HEK293 (cell line): ENCODE measurements at regions not wholly inside any gene's neighbourhood (a gene's known extent, or its start where the extent isn't known, plus 50 kb on each side); places are given as distances from the start of the nearest gene placed in this dataset.
A peak's percentile ranks its signal among the peaks of the same experiment; 100 is the strongest.

Source experiments
- CTCF ChIA-PET: fragments of 350-600 bp; formaldehyde crosslinking; extraction: SDS; loops from one replicate; lab custom pipeline; 2021; ENCODE audit warnings: antibody characterized with exemption; lab: Yijun Ruan, JAX
- POLR2A ChIA-PET: fragments of 300-600 bp; formaldehyde crosslinking; extraction: SDS; loops from one replicate; lab custom pipeline; 2020; ENCODE audit warnings: antibody characterized with exemption, inconsistent platforms; lab: Yijun Ruan, JAX
- H3K27ac ChIP-seq: fragments of 200-500 bp; sonication (Bioruptor generic); 2 replicates; pipeline ENCODE4 v1.5.1; 2014; ENCODE audit warnings: low read depth, low read length, control low read depth, inconsistent platforms; ENCODE audit errors: extremely low read depth
- H3K36me3 ChIP-seq, 2 experiments: fragments of 200-500 bp in 1 of 2; sonication (Bioruptor generic) in 1 of 2; 1 replicate in 1 of 2; 2 replicates in 1 of 2; pipeline ENCODE4 v1.5.1; 2014 to 2017; ENCODE audit warnings: inconsistent platforms in 2 of 2, low read length in 2 of 2; ENCODE audit not compliant: control insufficient read depth in 2 of 2, insufficient read depth in 1 of 2
- H3K4me1 ChIP-seq: fragments of 200-500 bp; sonication (Bioruptor generic); 2 replicates; pipeline ENCODE4 v1.5.1; 2014; ENCODE audit warnings: mild to moderate bottlenecking, low read length, inconsistent platforms; ENCODE audit not compliant: control insufficient read depth, insufficient read depth
- H3K4me3 ChIP-seq: 2 replicates; pipeline ENCODE4 v1.5.1; 2011; ENCODE audit warnings: low read depth, mild to moderate bottlenecking, control low read depth, low read length, moderate library complexity
- H3K9me3 ChIP-seq: fragments of 200-500 bp; sonication (Bioruptor generic); 2 replicates; pipeline ENCODE4 v1.5.1; 2014; ENCODE audit warnings: low read depth, low read length, inconsistent platforms; ENCODE audit not compliant: control insufficient read depth, insufficient read depth
- EGR2 ChIP-seq: fragments of 450-650 bp; formaldehyde crosslinking; IDR thresholded peaks from 2 replicates; pipeline ENCODE4 v1.5.1; 2016; ENCODE audit warnings: low read depth, missing biosample characterization, missing genetic modification characterization
- SCRT2 ChIP-seq: fragments of 450-650 bp; formaldehyde crosslinking; IDR thresholded peaks from 2 replicates; pipeline ENCODE4 v1.5.1; 2016; ENCODE audit warnings: missing biosample characterization, missing genetic modification characterization
- ZBTB11 ChIP-seq: fragments of 450-650 bp; formaldehyde crosslinking; conservative IDR thresholded peaks from 2 replicates; pipeline ENCODE4 v1.5.1; 2016; ENCODE audit warnings: low read depth, missing biosample characterization, missing genetic modification characterization
- ZFHX2 ChIP-seq: fragments of 450-650 bp; formaldehyde crosslinking; conservative IDR thresholded peaks from 2 replicates; pipeline ENCODE4 v1.5.1; 2016; ENCODE audit warnings: missing biosample characterization, missing genetic modification characterization
- ZNF121 ChIP-seq: fragments of 450-650 bp; formaldehyde crosslinking; IDR thresholded peaks from 2 replicates; pipeline ENCODE4 v1.5.1; 2016; ENCODE audit warnings: missing biosample characterization, missing genetic modification characterization
- ZNF132 ChIP-seq: fragments of 450-650 bp; formaldehyde crosslinking; IDR thresholded peaks from 2 replicates; pipeline ENCODE4 v1.5.1; 2017; ENCODE audit warnings: missing biosample characterization, missing genetic modification characterization, borderline replicate concordance
- ZNF174 ChIP-seq: fragments of 450-650 bp; formaldehyde crosslinking; IDR thresholded peaks from 2 replicates; pipeline ENCODE4 v1.5.0; 2017; ENCODE audit warnings: missing biosample characterization, mild to moderate bottlenecking, missing genetic modification characterization
- ZNF398 ChIP-seq: fragments of 450-650 bp; formaldehyde crosslinking; IDR thresholded peaks from 2 replicates; pipeline ENCODE4 v1.5.1; 2017; ENCODE audit warnings: missing biosample characterization, missing genetic modification characterization
- ZNF416 ChIP-seq: fragments of 450-650 bp; formaldehyde crosslinking; IDR thresholded peaks from 2 replicates; pipeline ENCODE4 v1.5.1; 2016; ENCODE audit warnings: missing biosample characterization, missing genetic modification characterization
- TF ChIP-seq, protein P1 (sequence below): fragments of 450-650 bp; formaldehyde crosslinking; IDR thresholded peaks from 2 replicates; pipeline ENCODE4 v1.5.1; 2016; ENCODE audit warnings: missing biosample characterization, missing genetic modification characterization
- TF ChIP-seq, protein P2 (sequence below): fragments of 450-650 bp; formaldehyde crosslinking; IDR thresholded peaks from 2 replicates; pipeline ENCODE4 v1.5.1; 2017; ENCODE audit warnings: missing biosample characterization, missing genetic modification characterization
- TF ChIP-seq, protein P3 (sequence below): IDR thresholded peaks from 2 replicates; pipeline ENCODE4 v1.6.1; 2011; ENCODE audit warnings: mild to moderate bottlenecking, low read depth, low read length, borderline replicate concordance

DNA sequence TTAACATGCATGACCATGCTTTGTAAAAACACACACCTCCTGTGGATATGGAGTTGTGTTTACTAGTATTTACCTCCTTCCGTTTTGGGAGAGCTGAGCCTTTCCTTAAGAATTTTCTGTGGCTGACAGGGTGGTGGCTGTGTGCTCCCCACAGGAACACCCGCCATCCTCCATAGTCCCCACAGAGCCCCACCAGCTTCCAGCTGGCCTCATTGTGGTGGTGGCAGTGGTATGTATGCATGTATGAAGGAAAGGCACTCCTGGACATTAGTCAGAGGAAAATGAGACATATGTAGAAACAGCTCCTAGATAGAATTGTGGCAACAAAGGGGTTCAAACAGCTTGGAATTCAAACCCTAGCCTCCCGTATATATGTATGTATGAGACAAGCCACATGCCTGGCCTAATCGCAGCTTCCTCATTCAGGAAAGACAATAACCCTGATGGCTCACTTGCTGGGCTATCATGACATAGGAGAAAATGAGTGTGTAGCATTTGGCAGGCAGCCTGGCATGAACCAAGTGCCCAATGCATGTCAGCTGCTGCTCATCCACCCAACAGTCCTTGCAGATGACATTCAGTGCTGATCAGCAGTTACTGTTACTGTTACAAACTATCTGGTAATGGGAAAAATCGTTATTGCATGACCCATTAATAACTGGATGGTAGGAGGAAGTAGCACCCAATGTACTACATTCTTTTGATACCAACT is 459.7 kb downstream of the EBF1 start:
- Histone ChIP-seq H3K9me3 (no peaks in the 10 kb centered on the region), H3K36me3 (no peaks in the 10 kb centered on the region), H3K27ac (no peak overlapping the region), H3K4me3 (no peak overlapping the region), H3K4me1 (peaks cover 3% of the 10 kb centered on the region; the same call in 1 of the 2 replicates)
- TF ChIP-seq, protein P1, sequence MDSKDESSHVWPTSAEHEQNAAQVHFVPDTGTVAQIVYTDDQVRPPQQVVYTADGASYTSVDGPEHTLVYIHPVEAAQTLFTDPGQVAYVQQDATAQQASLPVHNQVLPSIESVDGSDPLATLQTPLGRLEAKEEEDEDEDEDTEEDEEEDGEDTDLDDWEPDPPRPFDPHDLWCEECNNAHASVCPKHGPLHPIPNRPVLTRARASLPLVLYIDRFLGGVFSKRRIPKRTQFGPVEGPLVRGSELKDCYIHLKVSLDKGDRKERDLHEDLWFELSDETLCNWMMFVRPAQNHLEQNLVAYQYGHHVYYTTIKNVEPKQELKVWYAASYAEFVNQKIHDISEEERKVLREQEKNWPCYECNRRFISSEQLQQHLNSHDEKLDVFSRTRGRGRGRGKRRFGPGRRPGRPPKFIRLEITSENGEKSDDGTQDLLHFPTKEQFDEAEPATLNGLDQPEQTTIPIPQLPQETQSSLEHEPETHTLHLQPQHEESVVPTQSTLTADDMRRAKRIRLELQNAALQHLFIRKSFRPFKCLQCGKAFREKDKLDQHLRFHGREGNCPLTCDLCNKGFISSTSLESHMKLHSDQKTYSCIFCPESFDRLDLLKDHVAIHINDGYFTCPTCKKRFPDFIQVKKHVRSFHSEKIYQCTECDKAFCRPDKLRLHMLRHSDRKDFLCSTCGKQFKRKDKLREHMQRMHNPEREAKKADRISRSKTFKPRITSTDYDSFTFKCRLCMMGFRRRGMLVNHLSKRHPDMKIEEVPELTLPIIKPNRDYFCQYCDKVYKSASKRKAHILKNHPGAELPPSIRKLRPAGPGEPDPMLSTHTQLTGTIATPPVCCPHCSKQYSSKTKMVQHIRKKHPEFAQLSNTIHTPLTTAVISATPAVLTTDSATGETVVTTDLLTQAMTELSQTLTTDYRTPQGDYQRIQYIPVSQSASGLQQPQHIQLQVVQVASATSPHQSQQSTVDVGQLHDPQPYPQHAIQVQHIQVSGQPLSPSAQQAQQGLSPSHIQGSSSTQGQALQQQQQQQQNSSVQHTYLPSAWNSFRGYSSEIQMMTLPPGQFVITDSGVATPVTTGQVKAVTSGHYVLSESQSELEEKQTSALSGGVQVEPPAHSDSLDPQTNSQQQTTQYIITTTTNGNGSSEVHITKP (tag by site-specific recombination), result peak; percentile 39; the same call in 1 of the 2 replicates
- no peak for TF ChIP-seq SCRT2 (tag by site-specific recombination)
- CTCF ChIA-PET, result interaction anchor here (0.6 kb wide), 1 partner anchor 500 kb away, joined by 3 read pairs; no protein-coding TSS in a partner anchor
- POLR2A ChIA-PET, result no interaction called here

GRCh38 chr5:158638396-158638795 is 461.3 kb downstream of the EBF1 start:
- no peak overlapping the region for H3K27ac ChIP-seq
- TF ChIP-seq ZBTB11 (no peak), ZNF174 (no peak), EGR2 (tag by site-specific recombination) (0 out of 2 replicates have a peak, but pooled peaks have one; percentile 8)
- TF ChIP-seq, all 188 proteins: peak for 1
- no peaks in the 10 kb centered on the region for H3K36me3 ChIP-seq
- POLR2A ChIA-PET, result no interaction called here
- CTCF ChIA-PET, result no interaction called here
- H3K9me3 ChIP-seq, result no peaks in the 10 kb centered on the region
- peaks cover 3% of the 10 kb centered on the region; the same call in 1 of the 2 replicates for H3K4me1 ChIP-seq
- no peak overlapping the region for H3K4me3 ChIP-seq

DNA sequence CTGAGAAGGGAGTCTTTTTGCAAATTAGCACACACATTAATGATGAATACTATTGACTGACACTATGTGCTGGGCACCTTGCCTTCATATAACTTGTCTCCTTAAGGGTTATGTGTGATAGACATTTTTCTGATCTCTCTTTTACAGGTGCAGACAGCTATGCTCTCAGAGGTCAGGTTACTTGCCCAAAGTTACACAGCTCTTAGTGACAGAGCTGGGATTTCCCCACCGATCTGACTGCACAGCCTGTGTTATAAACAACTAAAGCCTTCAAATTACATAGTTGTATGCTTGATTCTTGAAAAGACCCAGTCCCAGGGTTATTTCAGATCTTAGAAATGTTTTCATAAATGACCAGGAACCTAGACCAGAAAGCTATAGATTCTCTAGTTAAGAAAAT is 462.7 kb downstream of the EBF1 start:
- Histone ChIP-seq H3K27ac (no peak overlapping the region), H3K36me3 (no peaks in the 10 kb centered on the region), H3K4me3 (no peak overlapping the region), H3K4me1 (peaks cover 3% of the 10 kb centered on the region; the same call in 1 of the 2 replicates), H3K9me3 (no peaks in the 10 kb centered on the region)
- no peak for TF ChIP-seq ZNF132 (tag by site-specific recombination)
- POLR2A ChIA-PET, result no interaction called here
- CTCF ChIA-PET, result interaction anchor here (0.6 to 1.0 kb wide), 2 partner anchors 11 to 22 kb away, joined by 3 read pairs; no protein-coding TSS in a partner anchor

DNA sequence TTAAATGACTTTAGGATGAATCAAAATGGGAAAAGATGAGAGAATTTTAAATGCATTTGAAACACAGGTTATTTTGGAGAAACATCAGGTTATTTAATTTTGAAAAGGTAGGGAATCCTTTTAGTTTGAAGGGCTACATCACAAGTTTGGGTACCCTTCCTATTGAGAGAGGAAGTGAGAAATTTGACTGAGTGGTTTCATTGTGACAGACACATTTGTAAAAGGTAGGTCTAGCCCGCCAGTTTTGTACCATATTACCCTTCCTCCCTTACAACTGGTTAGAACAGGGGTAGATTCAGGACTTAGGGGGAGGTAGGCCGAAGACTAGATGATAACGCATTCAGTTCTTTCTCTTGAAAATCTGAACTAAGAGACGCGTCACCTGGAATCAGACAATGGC is 464.2 kb downstream of the EBF1 start:
- no peaks in the 10 kb centered on the region for H3K36me3 ChIP-seq
- H3K9me3 ChIP-seq, result no peaks in the 10 kb centered on the region
- ChIA-PET CTCF (no interaction called here), POLR2A (interaction anchor here (0.6 kb wide), 2 partner anchors 397 to 831 kb away, joined by 3 to 6 read pairs; no protein-coding TSS in a partner anchor)
- H3K4me3 ChIP-seq, result no peak overlapping the region
- no peak overlapping the region for H3K27ac ChIP-seq
- H3K4me1 ChIP-seq, result peaks cover 1% of the 10 kb centered on the region; the same call in 1 of the 2 replicates
- TF ChIP-seq, protein P2, sequence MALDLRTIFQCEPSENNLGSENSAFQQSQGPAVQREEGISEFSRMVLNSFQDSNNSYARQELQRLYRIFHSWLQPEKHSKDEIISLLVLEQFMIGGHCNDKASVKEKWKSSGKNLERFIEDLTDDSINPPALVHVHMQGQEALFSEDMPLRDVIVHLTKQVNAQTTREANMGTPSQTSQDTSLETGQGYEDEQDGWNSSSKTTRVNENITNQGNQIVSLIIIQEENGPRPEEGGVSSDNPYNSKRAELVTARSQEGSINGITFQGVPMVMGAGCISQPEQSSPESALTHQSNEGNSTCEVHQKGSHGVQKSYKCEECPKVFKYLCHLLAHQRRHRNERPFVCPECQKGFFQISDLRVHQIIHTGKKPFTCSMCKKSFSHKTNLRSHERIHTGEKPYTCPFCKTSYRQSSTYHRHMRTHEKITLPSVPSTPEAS (tag by site-specific recombination), result no peak
- TF ChIP-seq ZFHX2 (tag by site-specific recombination), result no peak
- no peak for TF ChIP-seq ZNF416 (tag by site-specific recombination)
- TF ChIP-seq ZNF121 (tag by site-specific recombination), result no peak
- no peak for TF ChIP-seq ZNF398 (tag by site-specific recombination)
- TF ChIP-seq, protein P3, sequence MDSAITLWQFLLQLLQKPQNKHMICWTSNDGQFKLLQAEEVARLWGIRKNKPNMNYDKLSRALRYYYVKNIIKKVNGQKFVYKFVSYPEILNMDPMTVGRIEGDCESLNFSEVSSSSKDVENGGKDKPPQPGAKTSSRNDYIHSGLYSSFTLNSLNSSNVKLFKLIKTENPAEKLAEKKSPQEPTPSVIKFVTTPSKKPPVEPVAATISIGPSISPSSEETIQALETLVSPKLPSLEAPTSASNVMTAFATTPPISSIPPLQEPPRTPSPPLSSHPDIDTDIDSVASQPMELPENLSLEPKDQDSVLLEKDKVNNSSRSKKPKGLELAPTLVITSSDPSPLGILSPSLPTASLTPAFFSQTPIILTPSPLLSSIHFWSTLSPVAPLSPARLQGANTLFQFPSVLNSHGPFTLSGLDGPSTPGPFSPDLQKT, result no peak
